ENCODE measurements at regions not wholly inside any gene's neighbourhood (a gene's known extent, or its start where the extent isn't known, plus 50 kb on each side); places are given as distances from the start of the nearest gene placed in this dataset.

- no peak for DNase-seq (ENCODE audit: low read depth in 2 of 3, low spot score in 1 of 3)
These were observed 217.5 kb upstream of the SGCD start for GRCh38 chr5:156109317-156110023.

DNA sequence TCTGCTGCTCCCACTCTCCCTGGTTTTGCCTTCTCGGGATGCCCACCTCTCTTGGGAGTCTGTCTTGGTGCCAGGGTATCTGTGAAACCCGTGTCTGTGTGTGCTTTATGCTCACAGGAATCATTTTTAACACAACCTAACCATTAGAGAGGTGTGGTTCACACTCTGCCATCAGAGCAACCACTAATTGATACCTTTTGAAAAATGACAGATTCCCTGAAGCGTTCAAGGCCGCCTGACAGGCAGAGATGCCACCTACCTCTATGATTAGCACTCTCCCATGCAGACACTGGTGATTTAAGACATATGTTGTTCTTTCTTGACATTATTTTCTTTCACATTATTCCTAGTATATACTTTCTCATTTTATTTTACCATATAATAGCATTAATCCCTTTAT is 207.3 kb upstream of the SGCD start:
- no peak for DNase-seq (ENCODE audit: low read depth in 2 of 3, low spot score in 1 of 3)

- DNase-seq (ENCODE audit: low read depth in 2 of 3, low spot score in 1 of 3): no peak
These were observed 206.2 kb upstream of the SGCD start for GRCh38 chr5:156120777-156121176.

- DNase-seq (ENCODE audit: low read depth in 2 of 3, low spot score in 1 of 3): no peak
These were observed 205.7 kb upstream of the SGCD start for GRCh38 chr5:156121234-156121633.

DNA sequence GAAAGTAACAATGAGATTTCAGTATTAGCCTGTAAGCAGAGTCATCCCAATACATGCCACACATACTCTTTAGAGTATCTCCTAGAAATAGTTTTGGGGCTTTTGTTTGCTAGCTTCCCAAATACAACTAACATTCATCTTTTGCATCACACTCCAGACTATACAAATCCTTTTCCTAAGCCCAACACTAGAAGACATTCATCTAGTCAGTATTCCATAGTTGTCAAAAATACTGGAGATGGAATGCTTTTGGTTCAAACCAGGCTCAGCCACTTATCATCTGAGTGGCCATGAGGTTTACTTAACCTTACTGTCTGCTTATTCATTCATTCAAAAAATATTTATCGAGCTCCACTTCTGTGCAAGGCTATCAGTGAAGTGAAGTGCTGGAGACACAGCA is 205.1 kb upstream of the SGCD start:
- no peak for DNase-seq (ENCODE audit: low read depth in 2 of 3, low spot score in 1 of 3)

DNA sequence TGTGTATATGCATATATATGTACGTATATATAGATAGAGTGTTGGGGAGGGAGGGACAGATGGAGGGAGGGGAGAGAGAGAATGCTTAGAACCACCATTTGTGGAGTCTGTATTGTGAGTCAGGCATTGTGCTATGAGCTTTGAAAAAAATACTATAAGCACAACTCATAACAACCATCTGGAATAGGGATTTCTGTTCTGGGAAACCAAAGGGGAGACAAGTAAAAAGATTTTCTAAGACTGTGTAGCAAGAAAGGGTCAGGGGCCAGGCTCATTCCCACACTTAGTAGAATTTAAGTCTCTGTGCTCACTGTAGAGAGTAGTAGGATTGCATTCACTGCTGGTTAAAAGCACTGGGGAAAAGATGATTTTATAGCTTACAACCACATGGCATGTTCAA is 202.3 kb upstream of the SGCD start:
- DNase-seq (ENCODE audit: low read depth in 2 of 3, low spot score in 1 of 3): no peak

GRCh38 chr5:156125118-156125517 is 201.8 kb upstream of the SGCD start:
- no peak for DNase-seq (ENCODE audit: low read depth in 2 of 3, low spot score in 1 of 3)

GRCh38 chr5:156126716-156127115 is 200.2 kb upstream of the SGCD start:
- DNase-seq (ENCODE audit: low read depth in 2 of 3, low spot score in 1 of 3): no peak

DNA sequence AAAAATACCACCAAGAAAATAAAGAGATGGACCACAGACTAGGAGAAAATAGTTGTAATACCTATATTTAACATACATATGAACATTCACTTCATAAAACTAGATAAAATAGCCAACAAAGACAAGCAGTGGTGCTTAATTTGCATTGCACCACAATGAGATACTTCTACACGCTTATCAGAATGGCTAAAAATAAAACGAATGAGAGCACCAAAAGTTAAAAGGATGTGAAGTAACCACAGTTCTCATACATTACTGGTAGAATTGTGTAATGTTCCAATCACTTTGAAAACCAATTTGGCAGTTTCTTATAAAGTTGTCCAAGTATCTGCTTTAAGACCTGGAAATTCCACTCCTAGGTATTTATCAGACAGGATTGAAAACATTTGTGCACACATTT is 198.9 kb upstream of the SGCD start:
- DNase-seq (ENCODE audit: low read depth in 2 of 3, low spot score in 1 of 3): no peak

GRCh38 chr5:156134216-156134615 is 192.7 kb upstream of the SGCD start:
- no peak for DNase-seq (ENCODE audit: low read depth in 2 of 3, low spot score in 1 of 3)

DNA sequence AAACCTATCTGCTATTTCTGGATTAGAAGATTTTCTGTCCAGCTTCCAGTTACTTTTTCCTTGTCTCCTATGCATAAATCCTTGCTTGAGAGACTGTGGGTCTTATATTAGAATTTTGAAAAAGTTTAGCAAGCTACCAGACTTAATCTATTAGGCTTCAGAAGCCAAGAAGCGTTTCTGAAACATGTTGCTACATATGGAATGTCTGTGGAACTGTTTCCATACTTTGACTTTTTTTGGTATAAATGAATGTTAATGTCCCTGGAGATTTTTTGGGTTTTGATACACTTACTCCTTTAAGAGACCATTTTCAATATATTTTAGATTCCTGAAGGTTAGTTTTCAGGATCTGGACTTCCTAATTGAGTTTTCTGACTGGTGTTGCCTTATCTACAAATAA is 191.4 kb upstream of the SGCD start:
- no peak for DNase-seq (ENCODE audit: low read depth in 2 of 3, low spot score in 1 of 3)

DNA sequence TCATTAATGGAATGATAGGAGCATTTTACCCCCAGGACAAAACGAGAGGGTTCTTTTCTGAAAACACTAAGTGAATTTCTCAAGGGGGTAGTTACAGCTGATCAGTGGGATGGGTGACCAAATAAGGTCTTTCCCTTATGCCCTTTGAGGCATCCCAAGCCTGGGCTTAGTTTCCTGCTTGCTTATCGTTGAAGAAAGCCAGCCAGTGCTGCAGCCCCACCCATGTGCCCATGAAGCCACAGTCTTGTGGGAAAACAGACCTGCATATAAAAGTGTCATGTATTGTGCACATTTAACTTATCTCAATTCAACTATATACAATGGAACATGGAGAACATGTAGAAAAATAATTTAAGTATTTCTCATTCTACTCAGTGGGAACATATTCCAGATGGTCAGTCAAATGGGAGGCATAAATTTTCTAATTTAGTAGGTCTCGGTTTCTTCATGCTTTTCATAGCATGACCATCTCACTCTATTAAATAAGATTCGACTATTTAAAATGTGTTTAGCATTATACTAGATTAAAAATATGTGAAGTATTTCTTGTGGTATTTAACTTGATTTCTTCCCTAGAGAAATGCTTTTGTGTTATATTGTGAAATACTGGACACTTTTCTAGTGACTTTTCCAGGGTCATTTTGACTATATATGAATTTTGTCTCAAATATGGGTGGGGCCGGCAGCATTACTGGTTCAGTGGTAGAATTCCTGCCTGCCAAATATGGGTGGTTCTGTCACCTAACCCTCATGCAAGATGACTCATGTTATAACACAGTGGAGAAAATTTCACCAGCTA is 189.7 kb upstream of the SGCD start:
- no peak for DNase-seq (ENCODE audit: low read depth in 2 of 3, low spot score in 1 of 3)

DNA sequence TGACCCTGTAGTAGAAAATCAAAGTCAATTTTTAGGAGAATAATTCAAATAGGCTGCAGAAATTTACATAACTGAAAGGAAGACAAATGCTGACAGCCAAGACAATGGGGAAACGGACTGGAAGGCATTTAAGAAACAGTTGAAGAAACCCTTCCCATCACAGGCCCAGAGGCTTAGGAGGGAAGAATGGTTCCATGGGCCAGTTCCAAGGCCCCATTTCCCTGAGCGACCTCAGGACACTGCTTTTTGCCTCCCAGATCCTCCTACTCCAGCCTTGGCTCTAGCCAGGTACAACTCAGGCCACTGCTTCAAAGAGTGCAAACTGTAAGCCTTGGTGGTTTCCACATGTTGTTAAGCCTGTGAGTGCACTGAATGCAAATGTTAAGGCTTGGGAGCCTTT is 184.1 kb upstream of the SGCD start:
- DNase-seq (ENCODE audit: low read depth in 2 of 3, low spot score in 1 of 3): no peak

DNA sequence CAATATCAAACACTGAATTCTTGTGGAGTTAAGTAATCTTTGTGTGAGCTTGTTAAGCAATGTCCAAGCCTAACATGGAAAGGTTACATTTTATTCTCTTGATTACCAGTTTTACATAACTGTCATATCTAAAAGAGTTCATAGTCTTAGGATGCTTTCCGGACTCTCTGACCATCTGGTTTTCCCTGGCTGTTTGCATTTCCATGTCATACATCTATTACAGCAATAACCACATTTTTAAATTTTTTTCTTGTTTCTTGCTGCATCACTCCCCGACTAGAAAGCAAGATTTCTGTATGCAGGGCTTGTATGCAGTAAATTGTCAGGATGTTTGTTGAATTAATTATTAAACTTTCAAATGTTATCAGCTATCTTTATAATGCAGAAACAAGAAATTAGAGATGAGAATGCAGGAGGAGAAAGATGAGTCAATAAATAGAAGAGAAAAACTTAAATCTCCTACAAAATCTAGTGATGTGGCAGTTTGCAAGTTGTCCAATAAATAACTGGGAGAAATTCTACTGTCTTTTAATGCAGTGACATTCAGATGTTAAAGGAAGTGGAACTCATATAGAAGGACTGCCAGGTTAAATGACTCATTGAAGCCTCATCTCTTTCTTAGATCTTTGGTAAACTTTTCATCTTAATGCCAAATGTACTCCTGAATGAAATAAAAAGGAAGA is 179.6 kb upstream of the SGCD start:
- no peak for DNase-seq (ENCODE audit: low read depth in 2 of 3, low spot score in 1 of 3)

- DNase-seq (ENCODE audit: low read depth in 2 of 3, low spot score in 1 of 3): no peak
These were observed 179.0 kb upstream of the SGCD start for GRCh38 chr5:156147944-156148285.

GRCh38 chr5:156148301-156148700 is 178.7 kb upstream of the SGCD start:
- DNase-seq (ENCODE audit: low read depth in 2 of 3, low spot score in 1 of 3): no peak

DNA sequence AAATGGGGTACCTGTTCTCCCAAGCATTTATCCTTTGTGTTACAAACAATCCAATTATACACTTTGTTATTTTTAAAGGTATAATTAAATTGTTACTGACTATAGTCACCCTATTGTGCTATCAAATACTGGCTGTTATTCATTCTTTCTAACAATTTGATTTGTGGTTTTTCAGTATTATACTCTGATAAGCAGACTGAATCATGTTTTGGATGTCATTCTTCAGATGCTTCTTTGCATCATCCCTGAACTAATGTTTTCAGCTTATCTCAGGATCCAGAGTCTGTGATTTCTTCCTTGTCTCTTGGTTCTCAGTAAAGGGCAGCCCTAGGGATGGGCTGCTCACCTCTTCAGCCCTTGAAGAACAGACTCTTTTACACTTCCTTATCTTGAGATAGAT is 177.8 kb upstream of the SGCD start:
- no peak for DNase-seq (ENCODE audit: low read depth in 2 of 3, low spot score in 1 of 3)

DNA sequence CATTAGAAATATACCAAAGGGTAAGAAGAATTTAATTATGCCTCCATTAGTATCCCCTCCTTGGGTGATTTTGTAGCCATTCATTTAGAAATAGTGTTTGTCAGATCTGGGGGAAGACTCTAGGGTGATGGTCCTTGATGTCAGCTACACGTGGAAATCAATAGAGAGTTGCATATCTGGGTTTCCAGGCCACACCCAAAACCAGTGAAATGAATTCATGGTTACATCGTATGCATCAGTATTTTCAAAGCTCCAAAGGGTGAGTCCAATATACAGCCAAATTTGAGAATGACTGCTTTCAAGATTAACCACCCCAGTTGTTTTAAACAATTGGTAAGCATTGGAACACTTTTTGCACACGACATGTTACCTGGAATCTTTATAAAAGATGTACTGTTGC is 173.4 kb upstream of the SGCD start:
- no peak for DNase-seq (ENCODE audit: low read depth in 2 of 3, low spot score in 1 of 3)

DNA sequence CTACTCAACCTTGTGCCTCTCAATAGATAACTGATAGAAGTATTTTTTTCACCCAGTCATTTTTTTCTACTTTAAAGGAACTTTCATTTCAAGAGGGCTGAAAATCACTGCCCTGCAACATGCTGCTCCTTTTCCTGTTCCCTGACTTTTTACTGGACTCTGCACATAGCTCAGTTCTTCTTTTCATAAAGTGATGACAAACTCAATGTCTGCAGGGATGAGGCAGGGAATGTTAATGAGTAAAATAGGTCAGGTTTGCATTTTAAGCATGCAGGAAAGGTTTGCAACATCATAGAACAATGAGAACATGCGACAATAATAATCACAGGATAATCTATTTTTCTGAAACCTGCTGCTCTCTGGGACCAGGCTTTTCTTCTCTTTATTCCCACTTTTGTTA is 172.2 kb upstream of the SGCD start:
- no peak for DNase-seq (ENCODE audit: low read depth in 2 of 3, low spot score in 1 of 3)

- DNase-seq (ENCODE audit: low read depth in 2 of 3, low spot score in 1 of 3): no peak
These were observed 171.4 kb upstream of the SGCD start for GRCh38 chr5:156155598-156155997.

GRCh38 chr5:156164306-156164705 is 162.7 kb upstream of the SGCD start:
- DNase-seq (ENCODE audit: low read depth in 2 of 3, low spot score in 1 of 3): no peak

DNA sequence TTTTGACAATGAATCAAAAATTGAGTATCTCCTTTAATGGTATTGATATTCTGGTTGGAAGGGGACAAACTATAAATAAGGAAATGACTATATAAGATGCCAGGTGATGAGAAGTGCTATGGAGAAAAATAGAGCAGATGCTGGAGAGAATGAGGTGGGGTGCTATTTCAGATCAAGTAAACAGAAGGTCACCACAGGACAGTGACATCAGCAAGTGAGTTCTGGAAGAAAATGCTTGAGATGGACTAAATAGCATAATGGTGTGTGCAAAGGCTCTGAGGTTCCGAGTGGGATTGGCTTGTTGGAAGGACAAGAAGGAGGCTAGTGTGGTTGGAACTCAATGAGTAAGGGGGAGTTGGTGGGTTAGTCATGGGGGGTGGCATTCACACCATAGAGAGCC is 157.5 kb upstream of the SGCD start:
- DNase-seq (ENCODE audit: low read depth in 2 of 3, low spot score in 1 of 3): no peak

Data from stimulated activated CD4-positive, alpha-beta T cell treated with anti-CD3 and anti-CD28 coated beads, Interleukin-12 subunit alpha, Interleukin-12 subunit beta, amount 100 ng/mL, for 48 hours (primary cell).